ENCODE measurements at regions not wholly inside any gene's neighbourhood (a gene's known extent, or its start where the extent isn't known, plus 50 kb on each side); places are given as distances from the start of the nearest gene placed in this dataset.
"Not testable (repeated sequence)": the region's sequence is repeated elsewhere in the genome, so short reads cannot be mapped to it uniquely, and the experiment has no call there.

GRCh38 chr1:119191325-119191724, 50.9 kb upstream of the WARS2 start:
- intact Hi-C loops (cut with micrococcal nuclease), result loop anchor here (10.0 kb wide), 1 partner anchor 67 kb away; no protein-coding TSS in a partner anchor
- peaks cover 22% of the 10 kb centered on the region for H3K36me3 Mint-ChIP-seq (ENCODE audit: low read depth)
- peaks cover 2% of the 10 kb centered on the region for H3K9me3 Mint-ChIP-seq
- no peak overlapping the region for H3K27ac Mint-ChIP-seq
- H3K4me1 Mint-ChIP-seq (ENCODE audit: low read depth), result no peaks in the 10 kb centered on the region
- H3K27me3 Mint-ChIP-seq, result no peaks in the 10 kb centered on the region
- H3K4me3 Mint-ChIP-seq, result no peak overlapping the region

GRCh38 chr1:119204197-119204960, 63.9 kb upstream of the WARS2 start:
- Mint-ChIP-seq H3K4me1 (ENCODE audit: low read depth) (no peaks in the 10 kb centered on the region), H3K36me3 (ENCODE audit: low read depth) (no peaks in the 10 kb centered on the region), H3K27me3 (no peaks in the 10 kb centered on the region), H3K27ac (no peak overlapping the region), H3K9me3 (peaks cover 16% of the 10 kb centered on the region), H3K4me3 (no peak overlapping the region)
- intact Hi-C loops (cut with micrococcal nuclease), result no loop called here

GRCh38 chr1:119204961-119205357, 64.5 kb upstream of the WARS2 start:
- H3K9me3 Mint-ChIP-seq, result peaks cover 16% of the 10 kb centered on the region
- no peaks in the 10 kb centered on the region for H3K36me3 Mint-ChIP-seq (ENCODE audit: low read depth)
- H3K4me3 Mint-ChIP-seq, result no peak overlapping the region
- no peaks in the 10 kb centered on the region for H3K27me3 Mint-ChIP-seq
- intact Hi-C loops (cut with micrococcal nuclease), result no loop called here
- no peaks in the 10 kb centered on the region for H3K4me1 Mint-ChIP-seq (ENCODE audit: low read depth)
- no peak overlapping the region for H3K27ac Mint-ChIP-seq

GRCh38 chr1:119209061-119209460, 68.6 kb upstream of the WARS2 start:
- H3K9me3 Mint-ChIP-seq, result no peaks in the 10 kb centered on the region
- no peaks in the 10 kb centered on the region for H3K36me3 Mint-ChIP-seq (ENCODE audit: low read depth)
- intact Hi-C loops (cut with micrococcal nuclease), result no loop called here
- H3K4me1 Mint-ChIP-seq (ENCODE audit: low read depth), result no peaks in the 10 kb centered on the region
- no peak overlapping the region for H3K4me3 Mint-ChIP-seq
- H3K27ac Mint-ChIP-seq, result no peak overlapping the region
- no peaks in the 10 kb centered on the region for H3K27me3 Mint-ChIP-seq

GRCh38 chr1:119209596-119210295, 69.3 kb upstream of the WARS2 start:
- Mint-ChIP-seq H3K36me3 (ENCODE audit: low read depth) (no peaks in the 10 kb centered on the region), H3K4me3 (no peak overlapping the region), H3K27me3 (no peaks in the 10 kb centered on the region), H3K9me3 (no peaks in the 10 kb centered on the region), H3K4me1 (ENCODE audit: low read depth) (no peaks in the 10 kb centered on the region), H3K27ac (no peak overlapping the region)
- intact Hi-C loops (cut with micrococcal nuclease), result no loop called here

GRCh38 chr1:119210296-119210649, 69.8 kb upstream of the WARS2 start:
- Mint-ChIP-seq H3K27ac (no peak overlapping the region), H3K27me3 (no peaks in the 10 kb centered on the region), H3K9me3 (no peaks in the 10 kb centered on the region), H3K4me1 (ENCODE audit: low read depth) (no peaks in the 10 kb centered on the region), H3K4me3 (no peak overlapping the region), H3K36me3 (ENCODE audit: low read depth) (no peaks in the 10 kb centered on the region)
- intact Hi-C loops (cut with micrococcal nuclease), result no loop called here

GRCh38 chr1:119213213-119213612, 72.8 kb upstream of the WARS2 start:
- H3K4me3 Mint-ChIP-seq; H3K4me1 Mint-ChIP-seq (ENCODE audit: low read depth); H3K9me3 Mint-ChIP-seq; H3K36me3 Mint-ChIP-seq (ENCODE audit: low read depth); intact Hi-C loops (cut with micrococcal nuclease); H3K27ac Mint-ChIP-seq; H3K27me3 Mint-ChIP-seq: not testable (repeated sequence)

- H3K4me3 Mint-ChIP-seq; H3K27ac Mint-ChIP-seq; H3K4me1 Mint-ChIP-seq (ENCODE audit: low read depth); H3K9me3 Mint-ChIP-seq; H3K36me3 Mint-ChIP-seq (ENCODE audit: low read depth); H3K27me3 Mint-ChIP-seq; intact Hi-C loops (cut with micrococcal nuclease): not testable (repeated sequence)
Measured at GRCh38 chr1:119214961-119215360, 74.5 kb upstream of the WARS2 start.

- no peaks in the 10 kb centered on the region for H3K27me3 Mint-ChIP-seq
- intact Hi-C loops (cut with micrococcal nuclease), result no loop called here
- no peaks in the 10 kb centered on the region for H3K9me3 Mint-ChIP-seq
- no peak overlapping the region for H3K4me3 Mint-ChIP-seq
- H3K4me1 Mint-ChIP-seq (ENCODE audit: low read depth), result no peaks in the 10 kb centered on the region
- H3K36me3 Mint-ChIP-seq (ENCODE audit: low read depth), result no peaks in the 10 kb centered on the region
- no peak overlapping the region for H3K27ac Mint-ChIP-seq
Measured at GRCh38 chr1:119217309-119217828, 76.9 kb upstream of the WARS2 start.

GRCh38 chr1:119219711-119220110, 79.3 kb upstream of the WARS2 start:
- Mint-ChIP-seq H3K36me3 (ENCODE audit: low read depth) (no peaks in the 10 kb centered on the region), H3K9me3 (no peaks in the 10 kb centered on the region), H3K27ac (no peak overlapping the region), H3K4me3 (no peak overlapping the region), H3K27me3 (no peaks in the 10 kb centered on the region), H3K4me1 (ENCODE audit: low read depth) (no peaks in the 10 kb centered on the region)
- intact Hi-C loops (cut with micrococcal nuclease), result no loop called here

GRCh38 chr1:119220991-119221390, 80.5 kb upstream of the WARS2 start:
- H3K4me3 Mint-ChIP-seq, result no peak overlapping the region
- no peaks in the 10 kb centered on the region for H3K9me3 Mint-ChIP-seq
- H3K4me1 Mint-ChIP-seq (ENCODE audit: low read depth), result no peaks in the 10 kb centered on the region
- no peaks in the 10 kb centered on the region for H3K36me3 Mint-ChIP-seq (ENCODE audit: low read depth)
- H3K27ac Mint-ChIP-seq, result no peak overlapping the region
- H3K27me3 Mint-ChIP-seq, result no peaks in the 10 kb centered on the region
- intact Hi-C loops (cut with micrococcal nuclease), result no loop called here

- Mint-ChIP-seq H3K27me3 (no peaks in the 10 kb centered on the region), H3K9me3 (no peaks in the 10 kb centered on the region), H3K4me3 (no peak overlapping the region), H3K4me1 (ENCODE audit: low read depth) (no peaks in the 10 kb centered on the region), H3K27ac (no peak overlapping the region), H3K36me3 (ENCODE audit: low read depth) (no peaks in the 10 kb centered on the region)
- intact Hi-C loops (cut with micrococcal nuclease), result no loop called here
Measured at GRCh38 chr1:119222271-119222670, 81.8 kb upstream of the WARS2 start.

- Mint-ChIP-seq H3K4me3 (no peak overlapping the region), H3K27me3 (no peaks in the 10 kb centered on the region), H3K27ac (no peak overlapping the region), H3K36me3 (ENCODE audit: low read depth) (no peaks in the 10 kb centered on the region), H3K4me1 (ENCODE audit: low read depth) (no peaks in the 10 kb centered on the region), H3K9me3 (no peaks in the 10 kb centered on the region)
- intact Hi-C loops (cut with micrococcal nuclease), result no loop called here
Measured at GRCh38 chr1:119225265-119225664, 84.8 kb upstream of the WARS2 start.

- H3K27ac Mint-ChIP-seq, result no peak overlapping the region
- no peaks in the 10 kb centered on the region for H3K36me3 Mint-ChIP-seq (ENCODE audit: low read depth)
- intact Hi-C loops (cut with micrococcal nuclease), result no loop called here
- H3K27me3 Mint-ChIP-seq, result no peaks in the 10 kb centered on the region
- H3K4me1 Mint-ChIP-seq (ENCODE audit: low read depth), result no peaks in the 10 kb centered on the region
- H3K4me3 Mint-ChIP-seq, result no peak overlapping the region
- H3K9me3 Mint-ChIP-seq, result no peaks in the 10 kb centered on the region
Measured at GRCh38 chr1:119225831-119226230, 85.4 kb upstream of the WARS2 start.

Measured in dendritic cell treated with granulocyte-macrophage colony-stimulating factor and Interleukin-4, amounts not matched to agents 40 ng/mL and 50 ng/mL, for 4 days (primary cell).